HFFc6 (cell line): ENCODE measurements at regions not wholly inside any gene's neighbourhood (a gene's known extent, or its start where the extent isn't known, plus 50 kb on each side); places are given as distances from the start of the nearest gene placed in this dataset.

Experiments
- DNase-seq: peaks from one replicate; pipeline ENCODE4 v3.0.0-alpha.2; 2018
- H3K27ac Mint-ChIP-seq: 2 replicates; pipeline ENCODE4 v1.8.0; 2020; ENCODE audit warnings: mild to moderate bottlenecking, mixed read lengths
- H3K27me3 Mint-ChIP-seq: 2 replicates; pipeline ENCODE4 v1.8.0; 2021; ENCODE audit warnings: mild to moderate bottlenecking, moderate library complexity, mixed read lengths; ENCODE audit not compliant: insufficient read depth
- H3K36me3 Mint-ChIP-seq: 2 replicates; pipeline ENCODE4 v1.8.0; 2021; ENCODE audit warnings: low read depth, mixed read lengths
- H3K4me1 Mint-ChIP-seq: 2 replicates; pipeline ENCODE4 v1.8.0; 2020; ENCODE audit warnings: low read depth, mixed read lengths
- H3K4me3 Mint-ChIP-seq: 2 replicates; pipeline ENCODE4 v1.8.0; 2020; ENCODE audit warnings: mild to moderate bottlenecking, moderate library complexity, mixed read lengths
- H3K9me3 Mint-ChIP-seq: 2 replicates; pipeline ENCODE4 v1.8.0; 2020; ENCODE audit warnings: mild to moderate bottlenecking, mixed read lengths
- CTCF ChIP-seq: fragments of 200-600 bp; sonication (generic); IDR thresholded peaks from 2 replicates; pipeline ENCODE4 v1.5.0; 2021; ENCODE audit warnings: antibody characterized with exemption, mild to moderate bottlenecking

GRCh38 chrX:13891377-13892140 lies 74.7 kb upstream of the GPM6B start:
- Mint-ChIP-seq H3K27me3 (no peaks in the 10 kb centered on the region), H3K4me1 (no peaks in the 10 kb centered on the region), H3K4me3 (no peak overlapping the region), H3K27ac (no peak overlapping the region), H3K36me3 (no peaks in the 10 kb centered on the region), H3K9me3 (no peaks in the 10 kb centered on the region)
- DNase-seq, result no peak
- no peak for TF ChIP-seq CTCF

- Mint-ChIP-seq H3K4me1 (no peaks in the 10 kb centered on the region), H3K36me3 (no peaks in the 10 kb centered on the region), H3K27me3 (no peaks in the 10 kb centered on the region), H3K27ac (no peak overlapping the region), H3K4me3 (no peak overlapping the region), H3K9me3 (no peaks in the 10 kb centered on the region)
- no peak for TF ChIP-seq CTCF
- no peak for DNase-seq
Measured at GRCh38 chrX:13890806-13891205, 73.9 kb upstream of the GPM6B start.

GRCh38 chrX:13888284-13888683 lies 71.4 kb upstream of the GPM6B start:
- Mint-ChIP-seq H3K9me3 (no peaks in the 10 kb centered on the region), H3K27ac (no peak overlapping the region), H3K4me1 (no peaks in the 10 kb centered on the region), H3K27me3 (peaks cover 5% of the 10 kb centered on the region; the same call in 1 of the 2 replicates), H3K4me3 (no peak overlapping the region), H3K36me3 (no peaks in the 10 kb centered on the region)
- TF ChIP-seq CTCF, result no peak
- DNase-seq, result no peak

GRCh38 chrX:13885591-13885990 lies 68.7 kb upstream of the GPM6B start:
- Mint-ChIP-seq H3K27me3 (peaks cover 5% of the 10 kb centered on the region; the same call in 1 of the 2 replicates), H3K4me3 (no peak overlapping the region), H3K4me1 (no peaks in the 10 kb centered on the region), H3K27ac (no peak overlapping the region), H3K36me3 (no peaks in the 10 kb centered on the region), H3K9me3 (no peaks in the 10 kb centered on the region)
- DNase-seq, result no peak
- TF ChIP-seq CTCF, result no peak

- Mint-ChIP-seq H3K27me3 (no peaks in the 10 kb centered on the region; the same call in none of the 2 replicates), H3K4me3 (no peak overlapping the region), H3K36me3 (no peaks in the 10 kb centered on the region), H3K4me1 (peaks cover 6% of the 10 kb centered on the region; the same call in 1 of the 2 replicates), H3K27ac (no peak overlapping the region), H3K9me3 (no peaks in the 10 kb centered on the region)
- DNase-seq, result no peak
- TF ChIP-seq CTCF, result no peak
Measured at GRCh38 chrX:13876652-13877051, 59.8 kb upstream of the GPM6B start.
